Muscle layer of duodenum (tissue), 2 donors: ENCODE measurements at regions not wholly inside any gene's neighbourhood (a gene's known extent, or its start where the extent isn't known, plus 50 kb on each side); places are given as distances from the start of the nearest gene placed in this dataset.
"Not testable (repeated sequence)": the region's sequence is repeated elsewhere in the genome, so short reads cannot be mapped to it uniquely, and the experiment has no call there.

Experiments
- H3K27ac ChIP-seq: one replicate; pipeline ENCODE4 v1.7.0; 2013; ENCODE audit warnings: mild to moderate bottlenecking, low read length
- H3K27me3 ChIP-seq: one replicate; pipeline ENCODE4 v1.7.0; 2013; ENCODE audit warnings: low read depth, mild to moderate bottlenecking, control low read depth, low read length
- H3K36me3 ChIP-seq, 2 donors: one replicate each; pipeline ENCODE4 v1.7.0; 2013; ENCODE audit warnings: low read length in 2 of 2, control low read depth in 1 of 2, mild to moderate bottlenecking in 1 of 2; ENCODE audit not compliant: insufficient read depth in 2 of 2, control insufficient read depth in 1 of 2
- H3K4me1 ChIP-seq, 2 donors: one replicate each; pipeline ENCODE4 v1.7.0; 2013; ENCODE audit warnings: low read length in 2 of 2, mild to moderate bottlenecking in 2 of 2, control low read depth in 1 of 2, moderate library complexity in 1 of 2; ENCODE audit not compliant: insufficient read depth in 2 of 2, control insufficient read depth in 1 of 2
- H3K4me3 ChIP-seq, 2 donors: one replicate each; pipeline ENCODE4 v1.7.0; 2013; ENCODE audit warnings: low read length in 2 of 2, low read depth in 1 of 2, mild to moderate bottlenecking in 1 of 2
- H3K9me3 ChIP-seq, 2 donors: one replicate each; pipeline ENCODE4 v1.7.0; 2013; ENCODE audit warnings: low read length in 2 of 2, control low read depth in 1 of 2, mild to moderate bottlenecking in 1 of 2; ENCODE audit not compliant: control insufficient read depth in 1 of 2
- donor health status: healthy.

DNA sequence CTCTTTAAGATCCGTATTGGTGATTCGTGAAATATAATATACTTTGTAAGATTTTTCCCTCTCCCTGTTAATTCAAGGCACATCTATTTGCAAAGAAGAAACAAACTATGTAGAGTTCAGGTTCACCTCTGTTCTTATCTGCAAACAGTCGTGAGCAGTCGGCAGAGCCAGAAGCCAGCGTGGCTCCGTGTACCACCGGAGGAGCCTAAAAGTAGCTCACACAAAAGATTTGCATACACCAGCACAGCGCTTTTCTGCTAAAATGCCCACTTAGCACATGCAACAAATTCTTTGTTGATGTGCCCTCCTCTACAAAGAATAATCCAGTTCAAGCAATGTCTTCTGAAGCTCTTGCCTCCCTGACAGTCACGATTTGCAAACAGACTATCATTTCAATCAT lies 416.0 kb upstream of the TENM3 start:
- Histone ChIP-seq H3K36me3 (no peaks in the 10 kb centered on the region), H3K4me1 (no peaks in the 10 kb centered on the region), H3K9me3 (no peaks in the 10 kb centered on the region), H3K27ac (no peak overlapping the region), H3K27me3 (no peaks in the 10 kb centered on the region), H3K4me3 (no peak overlapping the region)

- Histone ChIP-seq H3K36me3 (no peaks in the 10 kb centered on the region), H3K4me1 (no peaks in the 10 kb centered on the region), H3K4me3 (no peak overlapping the region), H3K9me3 (no peaks in the 10 kb centered on the region), H3K27me3 (no peaks in the 10 kb centered on the region), H3K27ac (no peak overlapping the region)
Measured at GRCh38 chr4:181830404-181831035, 412.7 kb upstream of the TENM3 start.

DNA sequence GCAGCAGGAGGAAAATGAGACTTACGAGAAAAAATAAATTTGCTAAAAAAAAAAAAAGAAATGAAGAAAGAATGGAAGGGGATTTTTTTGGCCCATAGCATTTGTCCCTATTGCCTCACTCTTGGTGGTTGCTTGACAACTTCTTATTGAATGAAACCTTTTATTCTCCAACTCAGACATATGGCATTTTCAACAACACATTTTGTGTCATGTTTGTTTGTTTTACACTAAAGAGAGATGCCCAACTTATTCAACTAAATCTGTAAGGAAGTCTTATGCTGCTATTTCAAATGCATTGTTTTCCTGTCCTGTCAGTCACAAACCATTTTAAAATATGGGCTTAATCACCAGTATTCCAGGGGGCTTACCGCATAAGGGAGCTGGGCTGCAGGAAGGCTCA lies 409.1 kb upstream of the TENM3 start:
- H3K27ac ChIP-seq = no peak overlapping the region
- H3K27me3 ChIP-seq = no peaks in the 10 kb centered on the region
- no peak overlapping the region for H3K4me3 ChIP-seq
- no peaks in the 10 kb centered on the region for H3K36me3 ChIP-seq
- no peaks in the 10 kb centered on the region for H3K9me3 ChIP-seq
- H3K4me1 ChIP-seq = no peaks in the 10 kb centered on the region

- Histone ChIP-seq H3K36me3 (no peaks in the 10 kb centered on the region), H3K4me1 (no peaks in the 10 kb centered on the region), H3K9me3 (no peaks in the 10 kb centered on the region), H3K27ac (no peak overlapping the region), H3K4me3 (no peak overlapping the region), H3K27me3 (no peaks in the 10 kb centered on the region)
Measured at GRCh38 chr4:181835348-181835747, 407.9 kb upstream of the TENM3 start.

- Histone ChIP-seq H3K9me3 (no peaks in the 10 kb centered on the region), H3K4me3 (no peak overlapping the region), H3K27me3 (no peaks in the 10 kb centered on the region), H3K36me3 (no peaks in the 10 kb centered on the region), H3K4me1 (no peaks in the 10 kb centered on the region), H3K27ac (no peak overlapping the region)
Measured at GRCh38 chr4:181838253-181838652, 404.9 kb upstream of the TENM3 start.

DNA sequence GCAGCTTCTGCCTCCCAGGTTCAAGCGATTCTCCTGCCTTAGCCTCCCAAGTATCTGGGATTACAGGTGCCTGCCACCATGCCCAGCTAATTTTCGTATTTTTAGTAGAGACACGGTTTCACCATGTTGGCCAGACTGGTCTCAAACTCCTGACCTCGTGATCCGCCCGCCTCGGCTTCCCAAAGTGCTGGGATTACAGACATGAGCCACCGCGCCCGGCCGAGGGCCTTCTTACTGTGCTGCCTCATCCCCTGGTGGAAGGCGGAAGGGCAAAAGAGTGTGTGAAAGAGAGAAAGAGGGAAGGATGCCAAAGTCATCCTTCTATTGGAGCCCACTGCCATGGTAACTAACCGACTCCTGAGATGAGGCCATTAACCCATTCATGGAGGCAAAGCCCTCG lies 399.4 kb upstream of the TENM3 start:
- not testable (repeated sequence) for H3K4me1 ChIP-seq, H3K27me3 ChIP-seq, H3K36me3 ChIP-seq, H3K4me3 ChIP-seq, H3K27ac ChIP-seq, H3K9me3 ChIP-seq

- H3K27ac ChIP-seq = no peak overlapping the region
- H3K4me3 ChIP-seq = no peak overlapping the region
- H3K4me1 ChIP-seq = no peaks in the 10 kb centered on the region
- no peaks in the 10 kb centered on the region for H3K27me3 ChIP-seq
- no peaks in the 10 kb centered on the region for H3K36me3 ChIP-seq
- no peaks in the 10 kb centered on the region for H3K9me3 ChIP-seq
Measured at GRCh38 chr4:181845617-181846016, 397.6 kb upstream of the TENM3 start.

DNA sequence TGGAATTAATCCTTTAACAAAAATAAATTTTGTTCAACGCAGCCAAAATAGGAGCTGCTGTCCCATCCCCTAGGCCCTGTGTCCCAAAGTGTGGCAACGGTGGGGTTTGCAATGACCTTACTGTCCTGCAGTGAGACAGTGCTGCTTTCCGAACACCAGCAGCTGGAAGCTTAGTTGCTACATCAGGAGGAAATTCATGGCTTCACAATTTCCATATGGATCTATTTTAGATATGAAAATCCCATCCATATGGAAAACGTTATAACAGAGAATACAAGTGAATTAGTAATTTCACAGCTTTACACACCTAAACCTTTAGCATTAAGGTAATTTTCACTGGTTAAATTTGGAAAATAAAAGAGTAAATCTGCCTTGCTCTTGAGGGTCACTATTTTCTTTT lies 396.3 kb upstream of the TENM3 start:
- Histone ChIP-seq H3K36me3 (no peaks in the 10 kb centered on the region), H3K27me3 (no peaks in the 10 kb centered on the region), H3K4me3 (no peak overlapping the region), H3K4me1 (no peaks in the 10 kb centered on the region), H3K27ac (no peak overlapping the region), H3K9me3 (no peaks in the 10 kb centered on the region)

DNA sequence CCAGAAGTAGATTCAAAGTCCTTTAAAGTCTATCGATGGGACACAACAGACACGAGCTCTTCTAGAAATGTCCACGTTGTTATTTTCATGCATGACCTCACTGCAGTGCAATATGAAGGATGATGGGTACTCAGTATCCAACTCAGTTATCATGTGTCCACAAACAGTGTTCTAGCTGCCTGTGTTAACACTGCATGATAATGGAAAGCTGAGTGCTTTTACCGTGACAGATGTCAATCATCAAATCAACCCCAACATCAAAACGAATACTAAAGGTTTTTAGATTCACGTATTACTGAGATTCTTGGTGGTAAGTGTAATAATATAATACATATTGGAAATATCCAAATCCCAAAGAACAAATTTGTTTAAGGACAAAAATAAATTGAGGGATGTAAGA lies 394.8 kb upstream of the TENM3 start:
- no peak overlapping the region for H3K4me3 ChIP-seq
- no peaks in the 10 kb centered on the region for H3K9me3 ChIP-seq
- no peaks in the 10 kb centered on the region for H3K27me3 ChIP-seq
- no peaks in the 10 kb centered on the region for H3K36me3 ChIP-seq
- H3K27ac ChIP-seq = no peak overlapping the region
- H3K4me1 ChIP-seq = no peaks in the 10 kb centered on the region

- Histone ChIP-seq H3K4me3 (no peak overlapping the region), H3K9me3 (no peaks in the 10 kb centered on the region), H3K27ac (no peak overlapping the region), H3K36me3 (no peaks in the 10 kb centered on the region), H3K4me1 (no peaks in the 10 kb centered on the region), H3K27me3 (no peaks in the 10 kb centered on the region)
Measured at GRCh38 chr4:181849472-181849871, 393.7 kb upstream of the TENM3 start.

DNA sequence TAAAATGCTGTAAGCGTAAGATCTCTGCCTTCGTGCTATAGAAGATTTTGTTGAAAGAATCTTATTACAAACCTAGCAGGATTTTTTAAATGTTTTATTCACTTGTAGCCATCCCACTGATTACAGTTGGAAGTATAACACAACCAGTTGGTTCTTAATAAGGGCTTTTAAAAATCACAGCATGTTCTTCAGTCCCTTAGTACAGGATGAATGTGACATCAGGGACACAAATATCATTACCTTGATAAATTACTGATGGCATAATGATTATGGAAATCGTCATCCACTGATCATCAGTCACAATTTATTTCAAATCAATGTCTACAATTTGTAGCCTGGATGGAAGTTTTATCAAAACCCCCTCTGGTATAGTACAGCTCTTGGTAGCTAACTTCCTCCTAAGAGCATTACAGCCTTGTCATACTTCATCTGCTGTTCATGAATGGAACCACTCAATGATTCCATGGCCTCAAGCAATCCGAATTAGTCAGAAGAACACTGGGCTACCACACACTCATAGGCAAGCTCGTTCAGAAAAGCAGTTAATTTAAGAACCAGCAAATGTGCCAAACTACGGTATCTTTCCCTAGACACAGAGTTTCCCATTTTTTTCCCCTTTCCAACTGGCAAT lies 389.2 kb upstream of the TENM3 start:
- Histone ChIP-seq H3K4me1 (no peaks in the 10 kb centered on the region), H3K9me3 (no peaks in the 10 kb centered on the region), H3K36me3 (no peaks in the 10 kb centered on the region), H3K4me3 (no peak overlapping the region), H3K27me3 (no peaks in the 10 kb centered on the region), H3K27ac (no peak overlapping the region)

- H3K4me1 ChIP-seq = no peaks in the 10 kb centered on the region
- H3K27me3 ChIP-seq = no peaks in the 10 kb centered on the region
- no peaks in the 10 kb centered on the region for H3K9me3 ChIP-seq
- H3K27ac ChIP-seq = no peak overlapping the region
- no peaks in the 10 kb centered on the region for H3K36me3 ChIP-seq
- no peak overlapping the region for H3K4me3 ChIP-seq
Measured at GRCh38 chr4:181855307-181855706, 387.9 kb upstream of the TENM3 start.
